Renal cortical epithelial cell (primary cell): ENCODE measurements at regions not wholly inside any gene's neighbourhood (a gene's known extent, or its start where the extent isn't known, plus 50 kb on each side); places are given as distances from the start of the nearest gene placed in this dataset.

Experiments
- DNase-seq: peaks from one replicate; pipeline ENCODE4 v3.0.0-alpha.2; 2011; ENCODE audit warnings: low read depth

GRCh38 chr16:86865851-86866662, 287.7 kb downstream of the FOXL1 start:
- no peak for DNase-seq

DNA sequence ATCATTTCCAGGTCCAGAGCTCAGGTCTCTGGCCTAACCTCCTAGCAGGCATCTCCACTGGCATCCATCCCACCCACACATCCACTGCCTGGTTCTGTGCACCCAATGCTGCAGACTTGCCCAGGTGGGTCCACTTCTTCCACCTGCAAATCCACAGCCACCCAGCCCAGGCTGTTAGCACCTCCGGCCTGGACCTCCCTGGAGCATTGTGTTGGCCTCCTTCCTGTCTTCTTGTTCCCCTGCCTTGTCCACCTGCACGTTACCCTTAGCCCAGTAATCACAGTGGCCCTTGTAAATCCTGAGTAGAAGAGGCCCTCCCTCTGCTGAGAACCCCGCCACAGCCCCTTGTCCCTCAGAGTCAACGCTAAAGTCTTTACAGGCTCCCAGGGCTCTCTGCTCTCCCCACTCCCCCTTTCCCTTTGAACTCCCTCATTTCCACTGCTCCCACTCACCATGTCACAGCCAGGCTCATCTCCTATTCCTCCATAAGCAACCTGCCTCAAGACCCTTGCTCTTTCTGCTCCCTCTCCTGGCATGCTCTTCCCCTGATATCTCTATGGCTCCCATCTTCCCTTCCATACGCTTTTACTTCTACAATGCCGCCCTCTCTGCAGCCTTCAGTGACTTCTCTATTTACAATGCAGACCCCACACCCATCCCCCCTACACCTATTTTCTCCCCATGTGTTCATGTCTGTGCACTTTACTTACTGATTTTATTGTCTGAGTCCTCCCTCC, 288.8 kb downstream of the FOXL1 start:
- DNase-seq, result no peak

DNA sequence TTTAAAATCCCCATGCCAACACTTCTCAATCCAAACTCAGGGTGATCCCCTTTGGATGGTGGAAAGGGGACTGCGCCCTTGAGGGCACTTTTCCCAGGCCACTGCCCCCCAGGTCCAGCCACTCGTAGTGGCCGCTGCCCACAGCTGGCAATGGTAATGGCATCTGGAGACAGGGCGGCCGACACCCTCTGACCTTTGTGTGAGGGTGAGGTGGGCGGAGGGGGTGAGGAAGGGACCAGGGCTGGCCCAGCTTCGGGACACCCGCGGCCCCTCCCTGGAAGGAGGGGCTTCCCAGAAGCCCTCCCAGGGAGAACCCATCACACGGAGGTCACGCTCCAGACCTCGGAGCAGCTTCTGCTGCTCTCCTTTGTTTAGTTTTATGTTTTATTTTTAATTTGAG, 289.7 kb downstream of the FOXL1 start:
- DNase-seq, result no peak

DNA sequence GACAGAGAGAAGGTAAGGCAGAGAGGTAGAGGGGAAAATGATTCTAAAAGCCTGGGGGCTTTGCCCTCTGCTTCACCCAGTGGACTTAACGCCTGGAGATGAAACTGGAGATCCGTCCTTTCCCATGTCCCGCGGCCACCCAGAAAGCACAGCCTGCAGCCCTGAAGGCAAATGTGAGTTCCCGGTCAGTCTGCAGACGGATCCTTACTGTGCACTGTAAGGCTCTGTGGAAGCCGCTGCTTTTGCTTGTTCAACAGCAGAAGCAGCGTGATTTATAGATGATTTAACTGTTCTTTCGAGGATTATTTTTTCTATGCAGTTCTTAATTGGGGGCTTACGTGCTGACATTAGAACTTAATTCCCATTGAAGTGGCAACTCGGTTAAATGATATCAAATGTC, 290.4 kb downstream of the FOXL1 start:
- no peak for DNase-seq

- no peak for DNase-seq
These were observed 291.1 kb downstream of the FOXL1 start for GRCh38 chr16:86869288-86870022.

- DNase-seq, result no peak
These were observed 292.0 kb downstream of the FOXL1 start for GRCh38 chr16:86870380-86870779.

DNA sequence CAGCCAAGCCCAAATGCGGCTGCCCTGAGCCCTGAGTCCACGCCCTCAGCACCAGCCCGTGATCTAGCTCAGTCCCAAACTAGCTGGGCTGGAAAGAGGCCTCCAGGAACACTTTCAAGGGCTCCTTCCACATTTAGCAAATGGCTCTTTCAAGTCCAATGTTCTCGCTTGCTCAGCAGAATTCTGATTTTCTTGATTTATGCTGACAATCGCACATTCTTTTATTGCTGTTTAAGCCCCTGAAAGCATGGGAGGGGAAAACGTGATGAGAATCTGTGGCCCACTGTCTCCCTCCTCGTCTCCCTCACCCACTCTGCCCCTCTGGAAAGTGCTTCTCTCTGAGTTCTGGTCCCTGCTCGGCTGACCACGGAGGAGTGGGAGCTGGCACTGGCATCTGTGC, 293.8 kb downstream of the FOXL1 start:
- DNase-seq, result no peak

GRCh38 chr16:86872833-86873232, 294.5 kb downstream of the FOXL1 start:
- no peak for DNase-seq

GRCh38 chr16:86874141-86874540, 295.8 kb downstream of the FOXL1 start:
- no peak for DNase-seq

- DNase-seq, result no peak
These were observed 298.1 kb downstream of the FOXL1 start for GRCh38 chr16:86876499-86876898.

DNA sequence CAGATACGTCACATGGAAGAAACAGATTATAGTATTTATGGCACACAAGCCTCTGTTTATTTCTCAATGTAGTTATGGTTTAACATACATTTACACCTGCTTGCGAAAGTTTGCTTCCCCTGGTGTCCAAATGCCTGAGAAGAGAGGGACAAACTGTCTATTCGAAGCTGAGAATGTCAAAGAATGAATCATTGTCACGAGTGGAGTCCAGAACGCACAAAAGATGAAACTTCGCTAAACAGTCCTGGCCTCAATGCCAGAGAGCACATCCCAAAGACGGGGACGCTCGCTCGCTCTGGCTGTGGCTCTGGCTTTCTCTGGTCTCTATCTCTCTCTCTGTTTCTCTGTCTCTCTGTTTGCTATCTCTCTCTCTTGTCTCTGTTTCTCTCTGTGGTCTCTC, 298.8 kb downstream of the FOXL1 start:
- DNase-seq, result no peak

- no peak for DNase-seq
These were observed 299.5 kb downstream of the FOXL1 start for GRCh38 chr16:86877835-86878234.

GRCh38 chr16:86878236-86879080, 300.1 kb downstream of the FOXL1 start:
- no peak for DNase-seq

GRCh38 chr16:86879268-86879667, 300.9 kb downstream of the FOXL1 start:
- no peak for DNase-seq

- DNase-seq, result no peak
These were observed 302.2 kb downstream of the FOXL1 start for GRCh38 chr16:86880316-86881117.

GRCh38 chr16:86881118-86881510, 302.8 kb downstream of the FOXL1 start:
- no peak for DNase-seq

DNA sequence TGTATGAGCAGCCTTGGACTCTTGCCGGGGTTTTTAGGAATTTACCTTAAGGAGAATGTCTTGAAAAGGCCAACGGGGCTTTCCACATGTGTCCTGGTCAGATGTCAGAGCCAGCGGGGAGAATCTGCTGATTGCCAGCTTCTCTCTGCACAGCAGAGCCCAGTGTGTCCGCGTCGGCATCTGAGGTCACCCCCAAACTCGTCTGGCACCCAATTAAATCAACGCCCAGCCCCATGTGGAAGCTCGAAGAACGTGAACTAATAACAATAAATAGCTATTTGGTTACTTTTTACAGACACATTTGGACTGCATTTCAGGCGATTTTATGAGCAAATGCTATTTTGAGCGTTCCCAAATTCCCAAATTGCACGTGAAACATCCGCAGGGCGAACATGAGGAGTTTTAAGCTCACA, 303.5 kb downstream of the FOXL1 start:
- DNase-seq, result no peak

DNA sequence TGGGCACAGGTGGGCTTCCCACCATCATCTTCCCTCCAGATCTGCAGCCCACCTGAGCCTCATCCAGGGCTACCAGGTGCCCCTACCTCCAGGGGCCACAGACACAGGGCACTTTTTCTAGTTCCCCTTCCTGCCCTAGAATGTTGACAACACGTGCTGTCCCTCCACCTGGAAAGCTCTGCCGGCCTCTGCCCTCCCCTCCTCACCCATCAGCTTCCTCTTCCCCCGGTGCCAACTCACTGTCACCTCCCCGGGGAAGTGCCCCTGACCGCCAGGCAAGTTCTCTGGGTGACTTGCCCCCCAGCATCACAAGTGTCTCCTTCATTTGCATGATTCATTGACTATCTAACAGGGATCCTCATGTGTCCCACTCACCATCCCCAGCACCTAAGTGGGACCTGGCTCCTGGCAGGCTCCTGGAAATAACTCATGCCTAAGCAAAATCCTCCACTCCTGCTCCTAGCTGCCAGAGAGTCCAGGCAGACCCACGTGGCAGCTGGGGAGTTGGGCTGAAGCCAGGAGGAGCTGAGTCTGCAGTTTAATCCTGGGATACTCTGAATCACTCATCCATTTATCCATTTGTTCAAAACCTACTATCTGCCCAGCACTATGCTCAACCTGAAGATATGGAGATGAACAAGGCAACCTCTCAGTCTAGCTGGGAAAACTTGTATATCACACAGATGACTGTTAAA, 304.4 kb downstream of the FOXL1 start:
- peak; percentile 34 for DNase-seq

GRCh38 chr16:86883583-86884389, 305.4 kb downstream of the FOXL1 start:
- DNase-seq, result no peak

DNA sequence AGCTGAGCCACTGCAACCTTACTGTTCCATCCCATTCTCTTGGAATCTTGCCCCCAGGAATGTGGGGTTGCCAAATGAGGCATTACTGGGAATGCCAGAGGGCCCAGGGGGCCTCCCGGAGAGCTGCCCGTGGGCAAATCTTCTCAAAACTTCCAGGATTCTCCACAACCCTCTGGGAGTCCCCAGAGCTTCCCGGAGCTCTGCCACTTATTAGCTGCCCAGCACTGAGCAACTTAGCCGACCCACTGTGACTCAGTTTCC, 306.0 kb downstream of the FOXL1 start:
- DNase-seq, result no peak
